Mesothelial cell of epicardium (in vitro differentiated cells): ENCODE measurements at regions not wholly inside any gene's neighbourhood (a gene's known extent, or its start where the extent isn't known, plus 50 kb on each side); places are given as distances from the start of the nearest gene placed in this dataset.

Source experiments
- DNase-seq, 2 experiments: peaks; one replicate each; pipeline ENCODE4 v3.0.0; 2021; ENCODE audit warnings: low spot score in 2 of 2; ENCODE audit not compliant: unreplicated experiment in 2 of 2
- H3K27ac Mint-ChIP-seq: 2 replicates; pipeline ENCODE4 v1.8.0; 2021; ENCODE audit warnings: mixed read lengths
- H3K27me3 Mint-ChIP-seq: 2 replicates; pipeline ENCODE4 v1.8.0; 2021; ENCODE audit warnings: low read depth, mixed read lengths
- H3K36me3 Mint-ChIP-seq: 2 replicates; pipeline ENCODE4 v1.8.0; 2021; ENCODE audit warnings: mixed read lengths
- H3K4me1 Mint-ChIP-seq: 2 replicates; pipeline ENCODE4 v1.8.0; 2021; ENCODE audit warnings: mixed read lengths
- H3K4me3 Mint-ChIP-seq: 2 replicates; pipeline ENCODE4 v1.8.0; 2021; ENCODE audit warnings: mild to moderate bottlenecking, moderate library complexity, mixed read lengths
- H3K9me3 Mint-ChIP-seq: 2 replicates; pipeline ENCODE4 v1.8.0; 2021; ENCODE audit warnings: mixed read lengths
- CTCF ChIP-seq: fragments of 200-600 bp; sonication (generic); IDR thresholded peaks from one replicate; pipeline ENCODE4 v1.5.0; 2021; ENCODE audit warnings: antibody characterized with exemption; ENCODE audit not compliant: unreplicated experiment

- no peak overlapping the region for H3K4me3 Mint-ChIP-seq
- peak in 1 of 2 experiments; percentile 11 for DNase-seq
- H3K27ac Mint-ChIP-seq = no peak overlapping the region
- H3K27me3 Mint-ChIP-seq = no peaks in the 10 kb centered on the region
- peaks cover 12% of the 10 kb centered on the region for H3K4me1 Mint-ChIP-seq
- H3K9me3 Mint-ChIP-seq = peaks cover 3% of the 10 kb centered on the region
- no peaks in the 10 kb centered on the region for H3K36me3 Mint-ChIP-seq
- TF ChIP-seq CTCF = no peak
Observed at GRCh38 chr2:234308813-234309195, 188.1 kb downstream of the ARL4C start.

GRCh38 chr2:234308073-234308812 is 188.6 kb downstream of the ARL4C start:
- H3K4me1 Mint-ChIP-seq = peaks cover 12% of the 10 kb centered on the region
- no peak overlapping the region for H3K27ac Mint-ChIP-seq
- no peak overlapping the region for H3K4me3 Mint-ChIP-seq
- H3K9me3 Mint-ChIP-seq = peaks cover 3% of the 10 kb centered on the region
- no peak for TF ChIP-seq CTCF
- DNase-seq = peak in 1 of 2 experiments; percentile 14
- no peaks in the 10 kb centered on the region for H3K36me3 Mint-ChIP-seq
- no peaks in the 10 kb centered on the region for H3K27me3 Mint-ChIP-seq

GRCh38 chr2:234307322-234307961 is 189.4 kb downstream of the ARL4C start:
- Mint-ChIP-seq H3K27ac (no peak overlapping the region), H3K4me1 (peaks cover 12% of the 10 kb centered on the region), H3K9me3 (peaks cover 3% of the 10 kb centered on the region), H3K4me3 (no peak overlapping the region), H3K27me3 (no peaks in the 10 kb centered on the region), H3K36me3 (no peaks in the 10 kb centered on the region)
- DNase-seq = peak in 1 of 2 experiments; percentile 7
- no peak for TF ChIP-seq CTCF

- no peak for TF ChIP-seq CTCF
- peaks cover 3% of the 10 kb centered on the region for H3K9me3 Mint-ChIP-seq
- H3K27ac Mint-ChIP-seq = no peak overlapping the region
Observed at GRCh38 chr2:234306426-234307173, 190.3 kb downstream of the ARL4C start.

GRCh38 chr2:234305846-234306245 is 191.0 kb downstream of the ARL4C start:
- no peak overlapping the region for H3K27ac Mint-ChIP-seq
- no peak overlapping the region for H3K4me3 Mint-ChIP-seq
- DNase-seq = peak in 1 of 2 experiments; percentile 11
- H3K4me1 Mint-ChIP-seq = peaks cover 21% of the 10 kb centered on the region
- TF ChIP-seq CTCF = no peak
- H3K9me3 Mint-ChIP-seq = peaks cover 3% of the 10 kb centered on the region
- H3K36me3 Mint-ChIP-seq = no peaks in the 10 kb centered on the region
- H3K27me3 Mint-ChIP-seq = no peaks in the 10 kb centered on the region

More at GRCh38 chr2:234306426-234307173, 190.3 kb downstream of the ARL4C start:
- DNase-seq = peak in 1 of 2 experiments; percentile 5
- Mint-ChIP-seq H3K4me3 (no peak overlapping the region), H3K27me3 (no peaks in the 10 kb centered on the region), H3K4me1 (peaks cover 13% of the 10 kb centered on the region), H3K36me3 (no peaks in the 10 kb centered on the region)
